Ovary (tissue), 3 donors: ENCODE measurements at regions not wholly inside any gene's neighbourhood (a gene's known extent, or its start where the extent isn't known, plus 50 kb on each side); places are given as distances from the start of the nearest gene placed in this dataset.

Experiments
- CTCF ChIP-seq, 3 donors: fragments of 450-650 bp in 2 of 3; fragments of 200-600 bp in 1 of 3; IDR thresholded peaks; one replicate each; pipeline versions ENCODE4 v1.5.1 to v1.8.0; 2016 to 2022; ENCODE audit warnings: antibody characterized with exemption in 3 of 3, mild to moderate bottlenecking in 1 of 3
- EP300 ChIP-seq: sonication (generic); formaldehyde crosslinking; IDR thresholded peaks from one replicate; pipeline ENCODE4 v1.6.1; 2017; ENCODE audit warnings: antibody characterized with exemption
- POLR2A ChIP-seq: fragments of 450-650 bp; IDR thresholded peaks from one replicate; pipeline ENCODE4 v1.6.1; 2017; ENCODE audit warnings: antibody characterized with exemption, mild to moderate bottlenecking, moderate library complexity
- donor health status: DM: no; HTN: no; CAD: no.

DNA sequence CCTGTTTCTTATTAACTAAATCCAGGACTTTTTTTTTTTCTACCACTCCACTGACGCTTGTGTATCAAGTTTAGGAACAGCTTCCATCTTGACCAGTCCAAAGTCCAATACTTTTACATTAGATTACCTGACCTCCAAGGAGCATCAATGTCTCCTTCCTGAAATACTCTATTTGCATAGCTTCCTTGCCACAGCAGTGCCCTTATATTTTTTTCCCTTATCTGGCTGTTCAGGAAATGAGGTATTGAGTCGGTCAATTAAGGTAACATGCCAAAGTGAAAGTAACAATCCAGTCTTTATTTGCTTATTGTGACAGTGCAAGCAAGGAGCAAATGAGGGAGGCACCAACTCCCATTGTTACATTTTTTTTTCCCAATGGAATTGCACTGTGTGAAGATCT, 730.8 kb upstream of the NDST4 start:
- TF ChIP-seq CTCF (IDR thresholded peaks at IDR 0.05) (no peak), EP300 (no peak), POLR2A (no peak)
